ENCODE measurements at regions not wholly inside any gene's neighbourhood (a gene's known extent, or its start where the extent isn't known, plus 50 kb on each side); places are given as distances from the start of the nearest gene placed in this dataset.

- H3K9me2 ChIP-seq: no peaks in the 10 kb centered on the region
These were observed 53.2 kb upstream of the CUL3 start for GRCh38 chr2:224638301-224638823.

More at GRCh38 chr2:224638301-224638823, 53.2 kb upstream of the CUL3 start:
- Histone ChIP-seq H3F3A (replicated peaks; ENCODE audit: insufficient read depth) (no peaks in the 10 kb centered on the region), H3K79me2 (ENCODE audit: insufficient read depth) (no peaks in the 10 kb centered on the region), H3K9me3 (no peaks in the 10 kb centered on the region), H3K36me3 (replicated peaks in 1 of 2; ENCODE audit: control insufficient read depth in 1 of 2, insufficient read depth in 2 of 2, low read length in 1 of 2) (no peaks in the 10 kb centered on the region), H3K4me1 (ENCODE audit: control insufficient read depth in 1 of 2, insufficient read depth in 2 of 2, low read depth in 1 of 2, low read length in 1 of 2) (no peaks in the 10 kb centered on the region), H3K9ac (no peak overlapping the region), H3K27ac (ENCODE audit: low read depth in 2 of 2, low read length in 1 of 2) (no peak overlapping the region), H2AFZ (ENCODE audit: low read depth) (no peak overlapping the region), H3K4me3 (ENCODE audit: low read depth in 2 of 2, low read length in 1 of 2) (no peak overlapping the region), H4K20me1 (ENCODE audit: insufficient read depth) (no peaks in the 10 kb centered on the region), H3K4me2 (no peak overlapping the region), H3K27me3 (ENCODE audit: insufficient read depth) (no peaks in the 10 kb centered on the region)
- POLR2A ChIA-PET: no interaction called here
- CTCF ChIA-PET: no interaction called here
- no peak for DNase-seq
- TF ChIP-seq ELF1 (IDR thresholded peaks at IDR 0.05): no peak
- TF ChIP-seq ZBTB33 (IDR thresholded peaks at IDR 0.05; ENCODE audit: borderline replicate concordance, low read depth): no peak
- no peak for TF ChIP-seq RFX5 (IDR thresholded peaks at IDR 0.05; ENCODE audit: low read length)
- TF ChIP-seq FOXJ3 (CRISPR knock-in tag; IDR thresholded peaks at IDR 0.05): no peak
- no peak for TF ChIP-seq YY1 (IDR thresholded peaks at IDR 0.05; ENCODE audit: low read depth)
- TF ChIP-seq FOSL2 (IDR thresholded peaks at IDR 0.05; ENCODE audit: borderline replicate concordance, low read depth): no peak
- TF ChIP-seq EZH2phosphoT487 (IDR thresholded peaks at IDR 0.05; ENCODE audit: borderline replicate concordance, low read depth): no peak
- 81% methylated on average over 8 of the region's 8 CpGs for WGBS (ENCODE audit: low lambda C conversion rate)
